ENCODE measurements at regions not wholly inside any gene's neighbourhood (a gene's known extent, or its start where the extent isn't known, plus 50 kb on each side); places are given as distances from the start of the nearest gene placed in this dataset.

DNA sequence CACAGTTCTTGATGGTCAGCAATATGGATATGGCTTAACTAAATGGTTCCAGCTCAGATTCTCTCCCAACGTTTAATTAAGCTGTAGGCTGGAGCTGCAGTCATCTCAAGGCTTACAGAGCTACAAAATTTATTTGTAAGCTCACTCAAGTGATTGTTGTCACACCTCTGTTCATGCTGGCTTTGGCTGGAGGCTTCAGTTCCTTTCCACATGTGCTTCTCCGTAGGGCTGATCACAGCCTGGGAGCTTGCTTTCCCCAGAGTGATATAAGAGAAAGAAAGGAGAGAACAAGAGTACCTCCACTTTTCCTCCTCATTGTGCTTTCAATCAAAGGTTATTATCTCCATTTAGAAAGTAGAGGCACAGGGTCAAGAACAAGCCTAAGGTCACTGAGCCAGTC lies 182.7 kb upstream of the KCNN2 start:
- DNase-seq, result no peak

DNA sequence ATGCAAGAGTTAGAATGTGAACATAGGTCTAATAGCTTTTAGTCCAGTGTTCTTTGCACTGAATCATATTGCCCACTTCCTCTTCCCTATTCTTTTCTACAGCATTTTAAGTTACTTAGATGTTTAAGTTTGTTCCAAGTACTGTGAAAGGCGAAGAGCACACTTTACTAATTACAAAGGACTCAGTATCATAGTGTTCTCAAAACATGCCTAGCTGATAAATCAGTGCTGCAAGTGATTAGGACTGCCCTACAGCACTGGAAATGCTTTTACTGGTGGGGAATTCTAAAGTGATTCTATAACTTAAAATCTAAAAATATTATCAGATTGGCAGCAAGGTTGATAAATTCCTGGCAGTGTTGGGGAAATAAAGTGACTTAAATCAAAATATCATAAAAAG lies 177.9 kb upstream of the KCNN2 start:
- DNase-seq, result no peak

DNA sequence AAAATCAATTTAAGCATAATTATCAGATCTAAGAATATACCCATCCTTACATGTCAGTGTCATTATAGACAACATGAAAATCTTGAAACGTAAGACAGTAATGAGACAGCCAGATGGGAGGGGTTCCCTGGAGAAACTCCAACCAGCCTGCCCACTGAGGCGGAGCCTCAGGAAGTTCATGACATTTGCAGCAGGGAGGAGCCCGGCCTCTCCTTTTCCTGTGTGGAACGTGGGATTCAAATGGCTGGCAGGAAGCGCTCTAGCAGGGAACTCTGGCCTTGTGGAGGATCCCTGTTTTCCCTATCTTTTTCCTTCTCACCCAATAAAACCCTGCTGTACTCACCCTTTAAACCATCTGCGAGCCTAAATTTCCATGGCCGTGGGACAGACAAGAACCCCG lies 176.6 kb upstream of the KCNN2 start:
- DNase-seq, result no peak

DNA sequence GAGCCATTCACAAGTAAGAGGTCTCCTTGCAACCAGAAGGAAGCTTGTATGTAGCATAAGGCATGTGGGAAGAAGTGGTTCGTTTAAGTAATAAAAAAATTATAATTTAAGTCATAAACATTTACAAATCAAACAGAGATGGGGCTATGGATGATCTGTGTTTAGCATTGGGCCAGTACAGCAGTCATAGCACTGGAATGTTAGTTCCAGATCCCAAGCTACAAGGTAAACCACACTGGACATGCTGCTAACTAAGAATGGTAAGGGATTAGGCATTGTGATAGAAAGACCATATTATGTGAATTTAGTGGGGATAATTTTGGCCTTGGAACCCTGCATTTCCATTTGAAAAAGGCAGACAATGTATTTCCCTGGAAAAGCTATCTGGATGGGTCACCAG lies 170.4 kb upstream of the KCNN2 start:
- no peak for DNase-seq

DNA sequence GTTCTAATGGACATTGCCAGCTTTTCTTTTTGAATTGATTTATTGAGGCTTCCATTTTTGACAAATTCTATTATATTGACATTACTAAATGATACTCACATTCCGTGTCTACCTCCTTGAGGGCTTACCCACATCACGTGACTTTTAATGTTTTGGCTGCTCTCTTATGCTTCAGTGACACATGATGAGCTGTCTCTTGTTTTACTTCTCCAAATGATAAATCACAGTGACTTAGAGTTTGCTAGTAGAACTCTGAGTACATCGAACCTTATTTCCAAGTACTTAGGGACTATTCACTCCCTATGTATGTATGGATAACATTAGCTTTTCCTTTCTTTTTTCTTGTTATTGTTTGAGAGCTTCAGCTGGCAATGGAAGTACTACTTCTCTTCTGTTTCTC lies 169.8 kb upstream of the KCNN2 start:
- no peak for DNase-seq

DNA sequence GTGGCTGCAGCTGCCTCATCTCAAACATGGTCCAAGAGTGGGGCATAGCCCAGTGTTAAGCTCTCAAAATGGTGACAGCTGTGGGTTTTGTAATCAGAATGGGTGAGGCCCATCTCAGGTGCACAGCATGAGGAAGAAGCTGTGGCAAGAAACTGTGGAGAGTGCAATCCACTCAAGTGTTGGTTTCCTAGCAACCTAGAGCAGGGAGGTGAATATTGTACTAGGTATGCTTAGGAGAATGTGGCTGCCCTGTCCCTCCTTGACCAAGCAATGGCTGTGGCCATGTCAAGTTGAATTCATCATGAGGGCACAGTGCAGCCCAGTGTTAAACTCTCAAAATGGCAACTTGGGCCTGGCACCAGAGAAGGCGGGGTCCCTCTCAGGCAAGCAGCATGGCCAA lies 160.5 kb upstream of the KCNN2 start:
- DNase-seq, result no peak

DNA sequence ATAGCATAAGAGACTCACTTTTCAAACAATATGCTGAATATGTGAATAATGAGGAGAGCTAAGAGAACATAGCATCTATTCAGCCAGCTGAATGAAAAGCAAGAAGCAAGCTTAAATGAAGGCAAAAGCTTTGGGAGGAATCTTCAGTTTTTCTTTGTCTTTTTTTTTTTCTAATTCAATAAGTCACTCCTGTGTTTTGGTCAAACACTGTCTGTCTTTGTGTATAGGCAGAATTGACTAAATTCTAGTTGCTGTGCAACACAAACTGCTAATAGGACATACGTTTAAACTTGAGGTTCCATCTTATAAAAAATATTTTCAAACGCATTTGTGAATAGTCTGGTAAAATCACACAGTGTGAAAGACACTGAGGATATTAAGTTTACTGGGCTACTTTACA lies 156.9 kb upstream of the KCNN2 start:
- no peak for DNase-seq

DNA sequence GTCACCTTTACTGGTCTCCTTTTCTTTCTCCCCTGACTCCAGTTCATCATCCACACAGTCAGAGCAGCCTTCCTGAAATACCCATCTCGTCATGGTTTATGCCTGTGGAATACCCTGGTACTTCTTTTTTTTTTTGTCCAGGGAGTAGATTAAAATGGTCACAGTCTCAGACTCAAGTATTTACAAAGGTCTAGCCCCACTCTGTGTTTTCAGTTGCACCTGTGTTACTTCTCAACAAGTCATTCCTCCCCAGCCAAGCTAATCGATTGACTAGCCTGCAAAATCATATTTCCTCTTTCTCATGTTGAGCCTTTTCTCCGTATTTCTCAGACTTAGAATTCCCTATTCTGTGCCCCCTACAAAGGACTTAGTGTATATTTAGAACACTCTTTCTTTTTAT lies 155.2 kb upstream of the KCNN2 start:
- no peak for DNase-seq

DNA sequence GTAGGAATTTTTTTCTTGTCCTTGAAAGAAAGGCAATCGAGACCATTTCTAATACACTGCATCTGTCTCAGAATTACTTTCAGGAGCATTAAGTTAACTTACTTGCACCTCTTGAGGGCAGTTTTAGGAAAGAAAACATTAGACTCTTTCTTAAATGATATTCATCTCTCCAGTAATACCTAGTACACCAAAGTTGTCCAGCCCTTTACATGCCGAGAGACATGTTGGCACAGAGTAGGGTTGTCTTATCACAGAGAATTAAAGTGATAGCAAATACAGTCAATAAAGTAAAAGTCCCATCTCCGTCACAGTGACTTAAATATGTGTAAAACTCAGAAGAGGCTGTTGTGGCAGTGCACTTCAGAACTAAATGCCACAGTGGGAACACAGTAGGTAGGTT lies 154.3 kb upstream of the KCNN2 start:
- no peak for DNase-seq

DNA sequence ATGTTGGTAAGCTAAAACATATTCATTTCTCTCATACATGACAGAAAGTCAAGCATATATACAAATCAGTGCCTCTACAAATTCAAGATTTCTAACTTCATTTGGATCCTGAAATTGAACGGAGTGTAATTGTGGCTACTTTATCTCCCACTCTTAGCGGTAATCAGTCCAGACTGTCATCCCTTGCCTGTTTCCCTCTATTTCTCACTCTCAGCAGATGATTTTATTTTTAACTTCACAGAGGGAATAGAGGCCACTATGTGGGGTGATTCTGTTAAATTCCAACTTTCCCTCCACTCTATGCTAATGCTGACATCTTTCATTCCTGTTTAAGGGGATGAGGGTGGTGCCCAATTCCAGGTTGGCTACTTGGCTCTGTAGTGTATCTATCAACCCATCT lies 153.8 kb upstream of the KCNN2 start:
- DNase-seq, result no peak

DNA sequence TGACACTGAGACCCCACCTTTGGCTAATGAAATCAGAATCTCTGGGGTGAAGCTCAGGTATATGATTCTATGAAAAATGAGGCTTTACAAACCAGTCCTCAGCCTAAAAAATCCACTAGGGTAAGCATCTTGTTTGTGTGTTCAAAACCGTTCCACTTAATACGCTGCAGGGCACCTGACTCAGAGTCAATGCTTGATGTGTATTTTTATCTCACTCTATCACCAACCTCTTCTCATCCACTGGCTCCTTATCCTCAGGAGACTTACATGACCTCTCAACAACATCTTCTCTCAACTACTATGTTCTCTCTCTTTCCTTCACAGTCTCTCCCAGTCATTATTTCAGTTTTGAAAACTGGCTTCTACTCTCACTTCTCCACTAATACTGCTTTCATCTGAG lies 153.3 kb upstream of the KCNN2 start:
- DNase-seq, result no peak

DNA sequence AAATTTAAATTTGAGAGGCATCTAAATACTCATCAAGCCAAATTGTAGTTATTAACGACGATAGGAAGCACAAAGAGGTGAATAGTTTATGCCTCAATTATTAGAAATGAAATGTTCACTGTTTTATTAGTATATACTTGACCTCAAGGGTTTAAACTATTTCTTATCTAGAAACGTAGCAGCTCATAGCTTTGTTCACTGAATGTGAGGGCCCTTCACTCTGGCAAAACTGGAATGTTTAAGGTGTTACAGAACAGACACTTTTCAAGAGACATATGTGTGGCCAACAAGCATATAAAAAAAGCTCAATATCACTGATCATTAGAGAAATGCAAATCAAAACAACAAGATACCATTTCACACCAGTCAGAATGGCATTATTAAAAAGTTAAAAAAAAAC lies 151.2 kb upstream of the KCNN2 start:
- no peak for DNase-seq

DNA sequence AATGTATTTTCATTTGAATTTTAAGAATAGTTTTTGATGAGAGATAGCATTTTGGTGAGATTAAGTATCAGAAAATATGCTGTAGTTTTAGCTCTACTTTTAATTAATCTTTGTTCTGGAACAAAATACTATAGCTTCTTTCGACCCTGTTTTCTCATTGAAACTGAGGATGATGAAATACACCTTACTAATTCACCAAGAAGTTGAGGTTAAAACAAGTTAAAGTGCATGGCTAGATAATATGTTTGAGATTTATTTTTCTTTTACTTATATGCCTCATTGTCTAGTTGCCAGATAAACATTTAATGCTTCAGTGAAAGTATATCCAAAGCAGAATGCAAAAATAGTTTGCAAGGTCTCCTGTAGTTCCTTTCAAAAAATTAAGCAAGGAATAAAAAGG lies 140.1 kb upstream of the KCNN2 start:
- DNase-seq, result no peak

DNA sequence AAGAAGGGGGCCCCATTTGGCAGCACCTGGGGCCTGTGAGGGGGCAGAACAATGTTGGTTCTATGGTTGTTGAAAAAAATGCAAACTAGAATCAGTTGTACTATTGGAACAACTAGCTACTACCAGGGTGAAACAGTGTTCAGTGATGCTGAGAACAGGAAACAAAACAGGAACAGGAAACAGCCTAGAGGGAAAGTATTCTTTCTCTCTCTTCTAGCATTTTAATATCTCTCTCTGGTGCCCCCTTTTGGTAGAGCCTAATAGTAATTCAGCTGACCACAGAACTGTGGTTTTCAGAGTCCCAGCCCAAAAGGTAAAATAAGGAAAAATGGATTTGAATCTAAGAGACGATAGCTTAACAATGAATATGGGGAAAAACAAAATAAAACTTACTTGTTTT lies 138.0 kb upstream of the KCNN2 start:
- DNase-seq, result no peak

DNA sequence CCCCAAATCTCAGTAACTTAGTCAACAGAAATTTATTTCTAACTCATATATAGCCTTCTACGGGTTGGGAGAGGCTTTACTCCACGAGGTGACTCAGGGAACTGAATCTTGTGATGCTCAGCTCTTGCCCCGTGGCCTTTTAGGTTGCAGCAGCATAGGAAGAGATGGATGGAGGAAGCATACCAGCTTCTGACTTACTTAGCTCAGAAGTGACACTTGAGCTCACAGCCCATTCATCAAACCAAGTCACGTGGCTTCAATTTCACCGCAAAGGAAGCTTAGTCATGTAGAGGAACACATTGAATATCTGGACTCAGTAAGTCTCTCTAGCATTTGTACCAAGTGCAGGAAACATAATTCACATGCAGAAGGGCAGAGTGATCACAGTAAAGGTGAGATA lies 124.1 kb upstream of the KCNN2 start:
- no peak for DNase-seq

DNA sequence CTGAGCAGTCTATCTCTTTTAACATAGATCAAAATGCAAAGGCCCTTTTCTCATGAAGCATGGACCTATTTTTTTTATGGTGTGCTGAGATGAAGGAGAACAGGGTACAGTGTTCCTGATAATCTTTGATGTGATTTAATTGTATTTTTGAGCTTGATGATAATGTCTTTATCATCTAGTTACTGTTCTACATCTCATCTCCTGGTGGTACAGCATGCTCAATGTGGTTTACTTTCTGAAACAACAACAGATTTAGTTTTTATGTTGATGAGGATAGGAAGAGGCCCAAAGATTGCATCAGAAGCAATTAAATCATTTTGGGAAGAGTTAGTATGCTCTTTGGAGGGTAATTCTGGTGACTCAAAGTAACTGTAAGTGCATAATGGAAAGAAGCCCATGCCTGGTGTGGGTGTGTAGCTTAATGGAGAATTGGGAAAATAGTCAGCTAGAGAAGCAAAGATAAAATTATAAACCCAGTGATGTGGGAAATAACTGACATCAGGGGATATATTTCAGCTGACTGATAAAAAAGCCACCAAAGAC lies 123.0 kb upstream of the KCNN2 start:
- no peak for DNase-seq

DNA sequence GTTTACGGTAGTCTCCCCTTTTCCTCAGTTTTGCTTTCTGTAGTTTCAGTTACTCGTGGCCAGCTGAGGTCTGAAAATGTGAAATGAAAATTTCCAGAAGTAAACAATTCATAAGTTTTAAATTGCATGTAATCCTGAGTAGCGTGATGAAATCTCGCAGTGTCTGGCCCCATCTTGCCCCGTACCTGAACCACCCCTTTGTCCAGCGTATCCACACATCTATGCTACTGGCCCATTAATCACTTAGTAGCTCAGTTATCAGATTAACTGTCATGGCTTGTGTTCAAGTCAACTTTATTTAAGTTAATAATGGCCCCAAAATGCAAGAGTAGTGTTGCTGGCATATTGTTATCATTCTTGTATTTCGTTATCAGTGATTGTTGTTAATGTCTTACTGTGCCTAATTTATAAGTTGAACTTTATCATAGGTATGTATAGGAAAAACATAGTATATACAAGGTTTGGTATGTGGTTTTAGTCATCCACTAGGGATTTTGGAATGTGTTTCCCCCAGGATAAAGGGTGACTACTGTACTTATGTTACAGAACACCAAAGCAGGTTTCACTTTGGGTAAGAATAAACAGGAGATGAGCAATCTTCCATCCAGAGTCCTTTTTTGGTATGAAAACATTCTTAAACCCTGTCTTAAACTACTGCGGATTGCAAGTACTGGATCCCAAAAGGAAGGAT lies 118.4 kb upstream of the KCNN2 start:
- no peak for DNase-seq

DNA sequence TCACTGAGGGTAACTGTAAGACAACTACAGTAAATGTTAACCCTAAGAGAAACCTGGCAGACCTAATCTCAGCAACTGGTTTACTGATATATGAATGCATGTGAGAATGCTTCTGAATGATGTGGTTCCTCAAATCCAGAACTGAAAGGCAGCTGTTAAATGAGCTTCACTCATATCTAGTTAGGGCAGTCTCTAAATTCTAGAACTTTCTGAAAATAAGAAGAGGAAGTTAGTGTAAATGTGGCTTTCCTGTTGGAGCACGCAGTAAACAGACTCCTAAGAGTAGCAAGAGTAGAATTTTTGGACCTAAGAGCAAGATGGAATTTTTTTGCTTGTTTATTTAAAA lies 117.9 kb upstream of the KCNN2 start:
- DNase-seq, result no peak

DNA sequence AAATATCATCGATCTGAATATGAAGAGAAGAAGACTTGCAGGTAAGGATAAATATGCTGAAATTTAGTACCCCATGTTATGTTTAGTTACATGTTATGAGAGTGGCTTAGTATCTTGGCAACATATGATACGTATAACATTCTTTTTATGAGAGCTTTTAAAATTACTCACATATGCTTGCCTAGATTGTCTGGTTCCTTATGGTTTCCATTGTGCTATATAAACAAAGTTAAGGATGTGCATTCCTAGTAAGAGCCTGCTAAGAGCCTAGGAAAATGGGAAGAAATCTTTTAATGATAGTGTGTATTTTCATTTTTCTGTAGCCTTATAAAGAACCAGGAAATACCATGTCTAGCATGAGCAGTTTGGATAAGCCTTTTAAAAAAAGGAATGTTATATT lies 112.0 kb upstream of the KCNN2 start:
- DNase-seq, result no peak

DNA sequence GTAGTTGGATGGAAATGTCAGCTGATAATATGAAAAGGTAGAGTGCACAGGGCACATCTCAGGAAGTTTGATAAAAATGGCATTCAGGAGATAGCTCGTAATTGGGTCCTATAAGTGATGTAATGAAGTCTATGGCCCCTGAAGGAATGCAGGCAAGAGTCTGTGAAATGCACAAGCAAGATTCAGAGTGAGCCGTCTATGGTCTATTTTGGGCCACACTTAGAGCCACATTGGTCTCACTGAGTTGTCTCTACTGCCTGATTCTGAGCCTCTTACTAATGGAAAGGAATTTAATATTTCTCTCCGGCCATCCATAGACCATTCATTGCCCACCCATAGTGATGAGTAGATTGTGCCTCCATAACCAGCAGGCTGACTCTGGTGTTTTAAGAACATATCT lies 111.3 kb upstream of the KCNN2 start:
- DNase-seq, result no peak

DNA sequence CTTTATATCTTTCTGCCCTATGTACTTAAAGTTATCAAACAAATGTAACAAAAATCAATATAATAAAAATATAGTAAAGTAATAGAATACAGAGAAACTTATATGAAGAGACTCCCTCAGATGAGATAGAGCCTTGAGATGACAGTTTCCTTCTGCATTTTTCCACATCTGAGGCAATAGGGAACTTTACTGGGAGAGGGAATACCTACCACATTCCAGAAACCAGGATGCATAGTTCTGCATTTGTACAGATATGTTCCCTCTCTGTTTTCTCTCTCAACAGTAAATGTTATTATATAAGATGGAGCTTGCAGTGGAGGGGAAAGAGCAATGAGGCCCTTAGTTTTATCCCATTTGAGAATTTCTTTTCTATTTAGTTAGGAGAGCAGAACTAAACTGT lies 109.6 kb upstream of the KCNN2 start:
- DNase-seq, result no peak

DNA sequence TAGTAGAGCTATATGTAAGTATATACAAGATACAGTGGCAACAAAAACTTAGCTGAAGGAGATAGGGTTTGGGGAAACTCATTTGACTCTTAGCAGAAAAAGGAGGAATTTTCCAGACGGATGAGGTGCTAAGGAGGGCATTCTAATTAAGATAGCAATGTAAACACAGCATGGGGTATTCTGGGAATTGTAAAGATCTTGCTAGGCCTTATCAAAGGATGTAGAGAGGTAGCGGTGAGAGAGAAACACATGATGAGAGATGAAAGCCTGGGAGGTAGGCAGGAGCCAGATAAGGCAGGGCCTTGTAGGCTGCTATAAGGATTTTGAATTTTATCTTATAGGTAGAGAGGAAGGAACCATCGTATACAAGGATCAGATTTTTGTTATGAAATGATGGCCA lies 106.6 kb upstream of the KCNN2 start:
- no peak for DNase-seq

DNA sequence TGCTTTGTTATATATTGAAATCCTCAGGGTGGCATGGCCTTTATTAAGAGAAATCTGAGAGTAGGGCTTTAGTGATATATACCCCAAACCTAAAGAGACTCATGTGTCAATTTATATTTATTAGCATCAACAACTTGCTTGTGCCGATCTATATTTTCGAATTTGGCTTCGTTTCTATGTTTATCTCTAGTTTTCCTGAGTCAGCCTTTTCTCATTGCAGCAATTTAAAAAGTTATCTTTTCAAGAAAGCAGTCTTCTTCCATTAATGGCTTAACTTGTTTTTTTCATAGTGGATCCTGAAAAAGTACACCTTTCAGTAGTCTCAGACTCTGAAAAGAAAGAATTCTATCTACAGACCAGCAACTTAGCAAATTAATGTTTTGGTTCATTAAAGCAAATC lies 99.9 kb upstream of the KCNN2 start:
- DNase-seq, result no peak

DNA sequence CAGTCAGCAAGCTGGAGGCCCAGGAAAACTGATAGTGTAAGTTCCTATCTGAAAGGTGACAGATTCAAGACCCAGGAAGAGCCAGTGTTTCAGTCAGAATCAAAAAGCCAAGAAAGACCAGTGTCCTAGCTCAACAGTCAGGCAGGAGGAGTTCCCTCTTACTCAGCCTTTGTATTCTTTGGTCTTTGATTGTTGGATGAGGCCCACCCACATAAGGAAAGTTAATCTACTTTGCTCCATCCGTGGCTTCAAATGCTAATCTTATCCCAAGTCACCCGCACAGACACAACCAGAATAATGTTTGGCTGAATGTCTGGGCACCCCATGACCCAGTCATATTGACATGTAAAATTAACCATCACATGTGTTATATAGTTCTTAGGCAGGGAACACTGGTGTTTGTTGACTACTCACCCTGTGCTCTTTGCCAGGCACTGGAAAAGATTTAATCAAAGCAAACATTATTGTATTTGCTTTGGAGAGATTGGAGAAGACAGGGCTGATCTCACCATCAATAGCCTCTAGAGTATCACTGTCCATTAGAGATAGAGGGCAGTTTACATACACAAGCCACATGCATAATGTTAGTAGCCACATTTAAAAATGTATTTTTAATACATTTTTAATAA lies 96.3 kb upstream of the KCNN2 start:
- DNase-seq, result no peak

DNA sequence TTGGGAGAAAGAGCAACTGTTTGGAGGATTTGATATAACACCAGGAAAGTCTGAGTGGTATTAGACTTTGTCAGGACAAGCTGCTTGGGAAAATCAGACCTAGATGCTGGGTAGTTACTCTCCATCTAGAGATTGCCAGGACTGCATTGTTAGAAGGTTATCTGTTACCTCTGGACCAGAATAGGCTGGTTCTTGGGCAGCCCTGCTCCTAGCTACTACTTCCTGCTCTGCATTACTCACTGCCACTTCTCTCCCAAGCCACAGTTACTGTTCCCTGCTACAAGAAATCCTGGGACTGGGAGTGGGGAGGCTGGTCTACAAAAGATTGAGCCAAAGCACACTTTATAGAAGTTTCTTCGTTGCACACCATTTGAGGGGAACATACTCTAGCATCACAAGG lies 95.5 kb upstream of the KCNN2 start:
- DNase-seq, result no peak
